ENCODE measurements at regions not wholly inside any gene's neighbourhood (a gene's known extent, or its start where the extent isn't known, plus 50 kb on each side); places are given as distances from the start of the nearest gene placed in this dataset.
"Not testable (repeated sequence)": the region's sequence is repeated elsewhere in the genome, so short reads cannot be mapped to it uniquely, and the experiment has no call there.

- DNase-seq (ENCODE audit: low spot score) = no peak
Observed at GRCh38 chr15:24150542-24150941, 463.4 kb upstream of the NDN start.

DNA sequence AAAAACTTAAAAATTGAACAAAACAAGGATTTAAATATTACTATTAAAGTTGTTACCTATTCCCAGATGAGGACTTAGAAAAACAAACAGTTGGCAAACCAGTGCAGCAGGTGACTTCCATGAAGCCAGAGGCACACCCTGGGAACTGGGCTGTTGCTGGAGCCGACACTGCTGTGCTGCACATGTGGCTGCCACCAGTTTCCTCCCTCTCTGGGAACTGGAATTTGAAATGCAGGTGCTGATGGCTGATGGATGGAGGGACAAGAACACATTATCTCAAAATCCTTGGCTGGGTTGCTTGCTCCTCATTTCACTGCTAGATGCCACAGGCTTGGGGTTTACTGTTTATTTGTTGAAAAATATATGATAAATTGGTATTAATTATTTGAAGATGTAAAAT is 471.2 kb upstream of the NDN start:
- DNase-seq (ENCODE audit: low spot score) = not testable (repeated sequence)

- DNase-seq (ENCODE audit: low spot score) = not testable (repeated sequence)
Observed at GRCh38 chr15:24165512-24165911, 478.4 kb upstream of the NDN start.

DNA sequence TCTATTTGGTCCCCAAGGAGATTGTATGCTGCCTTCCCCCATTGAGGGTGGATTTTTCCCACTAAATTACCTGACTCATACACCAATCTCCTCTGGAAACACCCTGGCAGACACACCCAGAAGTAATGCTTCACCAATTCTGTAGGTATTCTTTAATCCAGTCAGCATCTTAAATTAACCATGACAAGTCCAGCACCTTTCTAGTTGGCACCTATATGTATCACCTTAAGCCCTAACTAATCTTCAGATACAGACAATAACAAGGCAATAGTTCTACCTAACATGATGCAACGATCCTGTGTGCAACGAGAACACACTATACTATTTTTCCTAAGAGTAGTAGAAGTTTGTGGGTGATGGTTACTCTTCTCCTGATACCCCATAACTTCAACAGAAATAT is 473.3 kb upstream of the NPAP1 start:
- DNase-seq (ENCODE audit: low spot score) = not testable (repeated sequence)

- DNase-seq (ENCODE audit: low spot score) = not testable (repeated sequence)
Observed at GRCh38 chr15:24211742-24212476, 463.7 kb upstream of the NPAP1 start.

- no peak for DNase-seq (ENCODE audit: low spot score)
Observed at GRCh38 chr15:24223739-24224138, 451.8 kb upstream of the NPAP1 start.

- no peak for DNase-seq (ENCODE audit: low spot score)
Observed at GRCh38 chr15:24224161-24224560, 451.4 kb upstream of the NPAP1 start.

- not testable (repeated sequence) for DNase-seq (ENCODE audit: low spot score)
Observed at GRCh38 chr15:24228922-24229321, 446.7 kb upstream of the NPAP1 start.

DNA sequence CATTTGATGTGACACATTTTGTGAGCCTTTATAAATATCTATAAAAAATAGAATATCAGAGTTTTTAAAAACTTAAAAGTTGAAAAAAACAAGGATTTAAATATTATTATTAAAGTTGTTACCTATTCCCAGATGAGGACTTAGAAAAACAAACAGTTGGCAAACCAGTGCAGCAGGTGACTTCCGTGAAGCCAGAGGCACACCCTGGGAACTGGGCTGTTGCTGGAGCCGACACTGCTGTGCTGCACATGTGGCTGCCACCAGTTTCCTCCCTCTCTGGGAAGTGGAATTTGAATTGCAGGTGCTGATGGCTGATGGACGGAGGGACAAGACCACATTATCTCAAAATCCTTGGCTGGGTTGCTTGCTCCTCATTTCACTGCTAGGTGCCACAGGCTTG is 442.4 kb upstream of the NPAP1 start:
- DNase-seq (ENCODE audit: low spot score) = not testable (repeated sequence)

GRCh38 chr15:24240580-24240979 is 435.0 kb upstream of the NPAP1 start:
- DNase-seq (ENCODE audit: low spot score) = not testable (repeated sequence)

DNA sequence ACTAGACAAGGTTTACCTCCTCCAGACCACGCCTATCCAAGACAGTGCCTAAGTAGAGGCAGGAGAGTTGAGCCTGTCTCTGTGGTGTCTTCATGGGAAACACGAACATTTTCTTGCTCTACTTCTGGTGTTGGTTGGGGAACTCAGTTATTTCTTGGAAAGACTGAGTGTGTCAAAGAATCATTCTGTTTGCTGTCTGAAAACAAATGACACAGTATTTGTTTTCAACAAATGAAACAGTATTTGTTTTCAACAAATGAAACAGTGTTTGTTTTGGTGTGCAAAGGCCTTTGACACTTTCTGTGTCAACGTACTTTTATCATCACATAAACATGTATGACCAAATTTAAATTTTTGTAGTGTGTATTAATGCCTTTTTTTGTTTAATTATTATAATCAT is 416.5 kb upstream of the NPAP1 start:
- not testable (repeated sequence) for DNase-seq (ENCODE audit: low spot score)

DNA sequence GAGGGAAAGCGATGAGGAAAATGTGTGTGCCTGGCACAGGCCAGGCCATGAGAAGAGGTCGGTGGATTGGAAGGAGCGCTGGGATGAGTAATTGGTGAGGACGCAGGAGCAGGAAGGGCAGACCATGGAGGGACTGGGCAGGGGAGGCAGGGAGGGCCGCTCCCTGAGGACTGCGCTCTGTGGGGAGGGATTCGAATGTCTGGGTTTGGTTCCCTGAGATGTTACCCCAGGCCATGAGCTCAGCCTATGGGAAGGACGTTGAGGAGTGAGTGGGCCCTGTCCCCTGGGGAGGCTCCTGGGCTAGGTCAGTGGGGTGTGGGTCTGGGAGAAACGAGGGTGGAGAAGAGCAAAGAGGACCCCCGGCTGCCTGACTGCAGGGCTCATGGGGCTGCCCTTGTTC is 415.2 kb upstream of the NPAP1 start:
- DNase-seq (ENCODE audit: low spot score) = not testable (repeated sequence)

DNA sequence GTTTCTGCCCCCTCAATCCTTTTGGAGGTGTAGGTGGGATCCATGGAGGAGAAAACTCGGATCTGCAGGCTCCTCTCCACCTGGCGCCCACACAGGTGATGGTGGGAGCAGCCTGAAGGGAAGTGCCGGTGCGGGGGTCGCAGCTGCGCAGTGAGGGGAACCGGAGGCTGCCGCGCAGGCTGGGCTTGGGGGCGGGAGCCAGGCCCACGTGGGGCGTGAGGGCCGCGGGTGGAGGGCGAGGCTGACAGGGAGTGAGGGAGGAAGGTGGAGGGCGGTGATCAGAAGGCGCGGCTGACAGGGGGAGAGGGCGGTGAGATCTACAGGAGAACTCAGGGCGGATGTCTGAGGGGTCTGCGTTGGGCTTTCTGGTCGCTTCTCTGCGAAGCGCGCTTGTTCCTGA is 414.7 kb upstream of the NPAP1 start:
- DNase-seq (ENCODE audit: low spot score) = not testable (repeated sequence)

DNA sequence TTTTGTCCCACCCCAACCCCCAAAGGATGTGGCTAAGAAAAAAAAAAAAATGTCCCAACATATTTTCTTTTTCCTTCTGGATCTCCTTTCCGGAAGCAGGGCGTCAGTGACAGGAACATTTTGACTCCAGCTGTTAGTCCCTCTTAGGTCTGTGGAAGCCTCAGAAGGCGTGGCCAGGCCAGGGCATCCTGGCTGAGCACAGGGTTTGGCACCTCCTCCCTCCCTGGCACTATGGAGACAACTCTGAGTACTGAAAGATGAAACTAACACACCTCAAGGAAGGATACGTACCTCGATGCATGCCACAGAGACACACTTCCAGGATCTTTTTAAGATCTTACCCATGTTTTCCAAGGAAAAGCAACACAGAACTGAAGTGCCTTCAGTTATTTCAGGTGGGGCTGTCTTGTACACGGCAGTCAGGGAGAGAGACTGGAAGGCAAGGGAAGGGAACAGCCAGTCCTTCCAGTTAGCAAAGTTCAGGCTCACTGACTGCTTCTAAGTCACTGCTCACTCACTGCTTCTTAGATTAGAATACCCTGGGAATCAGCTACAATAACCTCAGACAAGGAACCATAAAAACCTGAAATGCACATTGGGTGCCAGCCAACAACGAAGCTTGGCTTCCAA is 406.9 kb upstream of the NPAP1 start:
- not testable (repeated sequence) for DNase-seq (ENCODE audit: low spot score)

DNA sequence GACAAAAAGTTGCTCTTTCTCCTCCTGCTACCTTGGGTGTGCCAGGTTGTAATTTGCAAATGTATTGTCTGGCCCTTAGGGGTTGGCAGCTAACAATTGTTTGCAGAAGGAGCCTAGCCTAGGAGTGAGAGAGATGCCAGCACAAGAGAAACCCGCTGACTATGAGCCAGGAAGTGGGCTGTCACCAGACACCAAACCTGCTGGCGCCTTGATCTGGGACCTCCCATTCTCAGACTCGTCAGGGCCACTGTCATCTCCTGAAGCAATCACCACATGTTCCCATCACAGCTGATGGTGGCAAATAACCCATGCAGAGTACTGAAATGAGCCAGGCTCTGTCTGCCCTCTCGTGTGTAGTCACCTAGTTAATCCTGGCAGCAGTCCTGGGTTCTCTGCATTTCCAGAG is 406.4 kb upstream of the NPAP1 start:
- no peak for DNase-seq (ENCODE audit: low spot score)

DNA sequence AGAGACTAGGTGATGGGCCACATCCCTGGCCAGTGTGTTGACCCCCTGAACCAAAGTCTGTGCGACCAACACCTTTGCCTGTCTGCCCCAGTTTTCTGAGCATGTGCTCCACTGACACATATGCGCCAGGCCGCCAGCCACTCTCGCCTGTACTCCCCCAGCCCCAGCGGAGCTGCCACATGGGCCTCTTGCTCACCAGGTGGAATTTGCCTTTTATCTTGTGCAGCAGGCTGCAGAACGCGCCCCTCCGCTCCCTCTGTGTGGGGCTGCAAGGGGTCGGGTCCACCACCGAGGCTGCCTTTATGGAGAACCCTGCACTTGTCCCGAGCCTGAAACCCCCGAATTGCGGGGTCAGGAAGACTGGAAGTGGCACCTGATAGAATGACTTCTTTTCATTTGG is 405.7 kb upstream of the NPAP1 start:
- DNase-seq (ENCODE audit: low spot score) = no peak

- not testable (repeated sequence) for DNase-seq (ENCODE audit: low spot score)
Observed at GRCh38 chr15:24271496-24272244, 403.9 kb upstream of the NPAP1 start.

DNA sequence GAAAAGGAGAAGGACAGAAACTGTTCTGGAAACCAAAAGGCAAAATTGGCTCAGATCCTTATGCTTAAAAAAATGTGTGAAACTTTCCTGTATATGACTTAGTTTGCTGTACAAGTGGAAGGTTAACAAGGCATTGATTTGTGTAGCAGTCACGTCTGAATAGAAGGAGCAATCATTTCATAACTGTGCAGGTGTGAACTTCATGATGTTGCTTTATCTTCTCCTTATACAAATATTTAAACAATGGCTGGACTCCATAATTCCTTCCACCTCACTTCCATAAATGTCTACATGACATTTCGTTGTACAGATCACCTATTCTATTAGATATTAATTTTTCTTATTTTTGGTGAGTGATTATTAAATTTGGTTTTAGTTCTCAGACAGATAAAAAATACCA is 382.7 kb upstream of the NPAP1 start:
- no peak for DNase-seq (ENCODE audit: low spot score)

GRCh38 chr15:24300804-24301368 is 374.7 kb upstream of the NPAP1 start:
- DNase-seq (ENCODE audit: low spot score) = not testable (repeated sequence)

DNA sequence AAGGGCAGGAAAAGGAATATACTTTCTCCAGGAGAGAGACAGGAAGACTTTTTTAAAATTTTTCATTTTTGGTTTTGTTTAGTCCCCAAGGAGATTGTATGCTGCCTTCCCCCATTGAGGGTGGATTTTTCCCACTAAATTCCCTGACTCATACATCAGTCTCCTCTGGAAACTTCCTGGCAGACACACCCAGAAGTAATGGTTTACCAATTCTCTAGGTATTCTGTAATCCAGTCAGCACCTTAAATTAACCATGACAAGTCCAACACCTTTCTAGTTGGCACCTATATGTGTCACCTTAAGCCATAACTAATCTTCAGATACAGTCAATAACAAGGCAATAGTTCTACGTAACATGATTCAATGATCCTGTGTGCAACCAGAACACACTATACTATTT is 373.6 kb upstream of the NPAP1 start:
- not testable (repeated sequence) for DNase-seq (ENCODE audit: low spot score)

DNA sequence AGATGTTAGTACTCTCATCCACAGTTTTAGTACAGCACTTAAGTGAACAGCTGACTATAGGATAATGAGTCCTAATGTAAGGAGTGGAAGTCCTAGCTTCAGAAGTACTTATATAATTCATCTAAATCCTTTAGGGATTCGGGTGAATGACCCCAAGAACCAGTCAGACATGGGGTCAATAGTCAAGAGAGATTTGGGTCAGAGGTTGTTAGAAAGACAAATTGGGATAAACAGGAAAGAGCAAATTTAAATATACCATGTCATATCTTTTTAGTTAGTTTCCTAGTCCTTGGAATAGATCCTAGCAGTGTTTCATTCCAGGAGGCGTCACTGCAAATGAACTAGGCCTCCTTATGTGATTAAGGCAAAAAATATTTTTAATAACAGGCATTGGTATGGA is 370.8 kb upstream of the NPAP1 start:
- DNase-seq (ENCODE audit: low spot score) = not testable (repeated sequence)

GRCh38 chr15:24305643-24306042 is 369.9 kb upstream of the NPAP1 start:
- DNase-seq (ENCODE audit: low spot score) = not testable (repeated sequence)
